Testis (tissue), 2 donors: ENCODE measurements at regions not wholly inside any gene's neighbourhood (a gene's known extent, or its start where the extent isn't known, plus 50 kb on each side); places are given as distances from the start of the nearest gene placed in this dataset.

Source experiments
- POLR2A ChIP-seq: fragments of 450-650 bp; IDR thresholded peaks from one replicate; pipeline ENCODE4 v1.6.1; 2017; ENCODE audit warnings: antibody characterized with exemption, mild to moderate bottlenecking, moderate library complexity
- TF ChIP-seq, protein P1 (sequence below), 3 experiments: fragments of 450-650 bp in 2 of 3; fragments of 200-600 bp in 1 of 3; sonication (generic) in 1 of 3; IDR thresholded peaks; one replicate each; pipeline ENCODE4 v1.5.1; 2016 to 2019; ENCODE audit warnings: antibody characterized with exemption in 3 of 3, mild to moderate bottlenecking in 2 of 3, moderate library complexity in 1 of 3

DNA sequence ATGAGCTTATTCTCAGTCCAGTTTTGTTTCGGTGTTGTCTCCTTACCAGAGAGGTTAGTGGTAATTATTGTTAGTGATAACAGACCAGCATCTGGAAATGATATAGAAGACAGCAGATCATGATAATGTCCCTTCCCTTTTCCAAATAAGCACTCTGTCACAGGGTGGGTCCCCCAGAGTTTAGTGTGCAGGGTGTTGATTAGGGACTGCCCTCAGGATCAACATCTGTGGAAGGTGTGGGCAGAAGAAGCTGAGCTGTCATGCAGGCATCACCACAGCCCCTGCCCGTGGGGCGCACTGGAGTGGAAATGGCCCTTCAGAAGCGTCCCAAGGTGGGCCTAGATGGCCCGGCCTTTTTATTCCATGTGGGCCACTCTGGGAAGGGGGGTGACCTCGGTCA, 67.6 kb upstream of the DTNBP1 start:
- TF ChIP-seq, protein P1, sequence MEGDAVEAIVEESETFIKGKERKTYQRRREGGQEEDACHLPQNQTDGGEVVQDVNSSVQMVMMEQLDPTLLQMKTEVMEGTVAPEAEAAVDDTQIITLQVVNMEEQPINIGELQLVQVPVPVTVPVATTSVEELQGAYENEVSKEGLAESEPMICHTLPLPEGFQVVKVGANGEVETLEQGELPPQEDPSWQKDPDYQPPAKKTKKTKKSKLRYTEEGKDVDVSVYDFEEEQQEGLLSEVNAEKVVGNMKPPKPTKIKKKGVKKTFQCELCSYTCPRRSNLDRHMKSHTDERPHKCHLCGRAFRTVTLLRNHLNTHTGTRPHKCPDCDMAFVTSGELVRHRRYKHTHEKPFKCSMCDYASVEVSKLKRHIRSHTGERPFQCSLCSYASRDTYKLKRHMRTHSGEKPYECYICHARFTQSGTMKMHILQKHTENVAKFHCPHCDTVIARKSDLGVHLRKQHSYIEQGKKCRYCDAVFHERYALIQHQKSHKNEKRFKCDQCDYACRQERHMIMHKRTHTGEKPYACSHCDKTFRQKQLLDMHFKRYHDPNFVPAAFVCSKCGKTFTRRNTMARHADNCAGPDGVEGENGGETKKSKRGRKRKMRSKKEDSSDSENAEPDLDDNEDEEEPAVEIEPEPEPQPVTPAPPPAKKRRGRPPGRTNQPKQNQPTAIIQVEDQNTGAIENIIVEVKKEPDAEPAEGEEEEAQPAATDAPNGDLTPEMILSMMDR (IDR thresholded peaks at IDR 0.05) = no peak
- TF ChIP-seq POLR2A = no peak
